Brain microvascular endothelial cell (primary cell): ENCODE measurements at regions not wholly inside any gene's neighbourhood (a gene's known extent, or its start where the extent isn't known, plus 50 kb on each side); places are given as distances from the start of the nearest gene placed in this dataset.

Source experiments
- DNase-seq: peaks from one replicate; pipeline ENCODE4 v3.0.0-alpha.2; 2020
- H3K27ac ChIP-seq: fragments of 250-450 bp; sonication (Bioruptor Pico); 2 replicates; pipeline ENCODE4 v1.5.1; 2020; ENCODE audit warnings: mild to moderate bottlenecking, moderate library complexity
- H3K27me3 ChIP-seq: fragments of 250-450 bp; sonication (Bioruptor Pico); replicated peaks from 2 replicates; pipeline ENCODE4 v1.5.1; 2020; ENCODE audit warnings: mild to moderate bottlenecking
- H3K36me3 ChIP-seq: fragments of 250-450 bp; sonication (Bioruptor Pico); replicated peaks from 2 replicates; pipeline ENCODE4 v1.5.1; 2020; ENCODE audit warnings: mild to moderate bottlenecking
- H3K4me3 ChIP-seq: 2 replicates; pipeline ENCODE4 v1.5.1; 2011; ENCODE audit warnings: low read depth, mild to moderate bottlenecking, control low read depth, low read length, moderate library complexity
- in situ Hi-C: cut with HindIII; loops from 2 replicates; pipeline ENCODE4 v1.10.0; 2017; ENCODE audit warnings: low sequenced_read_pairs, low pct_ligation_motif_present
- TF ChIP-seq, protein P1 (sequence below): IDR thresholded peaks from 2 replicates; pipeline ENCODE4 v1.5.1; 2011; ENCODE audit warnings: low read depth, mild to moderate bottlenecking, moderate library complexity, low read length, control low read depth, inconsistent platforms; ENCODE audit errors: missing control alignments

DNA sequence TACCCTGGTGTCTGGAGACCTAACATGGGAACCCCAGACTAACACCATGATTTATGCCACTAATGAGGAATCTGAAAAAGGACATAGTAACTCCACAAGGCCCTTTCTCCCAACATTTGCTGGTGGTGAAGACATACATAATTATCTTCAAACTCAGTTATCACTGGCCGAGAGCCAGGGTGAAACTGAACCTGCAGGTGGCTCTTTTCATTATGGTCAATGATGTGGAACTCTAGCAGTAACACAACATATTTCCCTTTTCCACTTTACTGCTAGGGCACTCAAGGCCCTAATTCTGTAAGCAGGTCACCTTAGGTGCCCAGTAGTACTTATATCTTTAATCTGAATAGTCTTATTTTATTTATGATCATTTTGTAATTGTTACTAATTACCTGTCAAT lies 326.4 kb upstream of the SATB1 start:
- TF ChIP-seq, protein P1, sequence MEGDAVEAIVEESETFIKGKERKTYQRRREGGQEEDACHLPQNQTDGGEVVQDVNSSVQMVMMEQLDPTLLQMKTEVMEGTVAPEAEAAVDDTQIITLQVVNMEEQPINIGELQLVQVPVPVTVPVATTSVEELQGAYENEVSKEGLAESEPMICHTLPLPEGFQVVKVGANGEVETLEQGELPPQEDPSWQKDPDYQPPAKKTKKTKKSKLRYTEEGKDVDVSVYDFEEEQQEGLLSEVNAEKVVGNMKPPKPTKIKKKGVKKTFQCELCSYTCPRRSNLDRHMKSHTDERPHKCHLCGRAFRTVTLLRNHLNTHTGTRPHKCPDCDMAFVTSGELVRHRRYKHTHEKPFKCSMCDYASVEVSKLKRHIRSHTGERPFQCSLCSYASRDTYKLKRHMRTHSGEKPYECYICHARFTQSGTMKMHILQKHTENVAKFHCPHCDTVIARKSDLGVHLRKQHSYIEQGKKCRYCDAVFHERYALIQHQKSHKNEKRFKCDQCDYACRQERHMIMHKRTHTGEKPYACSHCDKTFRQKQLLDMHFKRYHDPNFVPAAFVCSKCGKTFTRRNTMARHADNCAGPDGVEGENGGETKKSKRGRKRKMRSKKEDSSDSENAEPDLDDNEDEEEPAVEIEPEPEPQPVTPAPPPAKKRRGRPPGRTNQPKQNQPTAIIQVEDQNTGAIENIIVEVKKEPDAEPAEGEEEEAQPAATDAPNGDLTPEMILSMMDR = no peak
- Histone ChIP-seq H3K36me3 (no peaks in the 10 kb centered on the region), H3K4me3 (no peak overlapping the region), H3K27ac (no peak overlapping the region), H3K27me3 (no peaks in the 10 kb centered on the region)
- DNase-seq = no peak
- in situ Hi-C loops = no loop called here

DNA sequence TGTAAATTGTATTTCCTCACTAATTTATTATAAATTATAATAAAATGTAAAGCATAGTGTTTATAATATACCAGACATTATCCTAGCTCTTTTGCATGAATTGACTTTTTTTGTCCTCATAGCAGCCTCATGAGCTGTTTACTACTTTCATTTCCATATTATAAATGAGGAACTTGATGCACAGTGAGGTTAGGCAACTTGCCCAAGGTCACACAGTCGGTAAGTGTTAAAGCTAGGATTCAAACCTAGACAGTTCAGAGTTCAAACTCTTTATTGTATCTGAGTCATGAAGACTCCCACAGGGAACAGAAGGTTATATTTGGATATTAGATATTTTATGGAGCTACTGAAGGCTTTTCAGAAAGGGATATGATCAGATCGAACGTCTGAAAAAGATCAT lies 322.2 kb upstream of the SATB1 start:
- no peak for DNase-seq
- in situ Hi-C loops = no loop called here
- no peak overlapping the region for H3K27ac ChIP-seq

DNA sequence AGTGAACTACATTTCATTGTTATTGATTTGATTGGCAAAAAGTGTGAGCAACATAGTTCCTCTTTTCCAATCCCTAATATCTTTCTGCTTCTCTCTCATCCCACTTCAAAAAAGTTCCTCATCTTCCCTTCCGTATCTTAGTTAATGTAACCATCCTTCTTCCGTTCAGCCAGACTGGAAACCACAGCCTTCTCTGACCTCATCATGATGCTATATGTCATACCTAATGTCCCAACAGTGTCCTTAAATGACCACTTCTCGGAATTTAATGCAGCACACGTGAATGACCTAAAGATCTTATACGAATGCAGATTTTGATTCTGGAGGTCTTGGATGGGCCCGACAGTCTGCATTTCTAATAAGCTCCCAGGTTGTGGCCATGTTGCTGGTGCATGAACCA lies 320.3 kb upstream of the SATB1 start:
- H3K27me3 ChIP-seq = no peaks in the 10 kb centered on the region
- H3K27ac ChIP-seq = no peak overlapping the region
- TF ChIP-seq, protein P1 = no peak
- no peak for DNase-seq
- no peak overlapping the region for H3K4me3 ChIP-seq
- in situ Hi-C loops = no loop called here
- no peaks in the 10 kb centered on the region for H3K36me3 ChIP-seq

More for the DNA sequence above, 322.2 kb upstream of the SATB1 start:
- Histone ChIP-seq H3K4me3 (no peak overlapping the region), H3K27me3 (no peaks in the 10 kb centered on the region), H3K36me3 (no peaks in the 10 kb centered on the region)
- TF ChIP-seq, protein P1 = no peak

DNA sequence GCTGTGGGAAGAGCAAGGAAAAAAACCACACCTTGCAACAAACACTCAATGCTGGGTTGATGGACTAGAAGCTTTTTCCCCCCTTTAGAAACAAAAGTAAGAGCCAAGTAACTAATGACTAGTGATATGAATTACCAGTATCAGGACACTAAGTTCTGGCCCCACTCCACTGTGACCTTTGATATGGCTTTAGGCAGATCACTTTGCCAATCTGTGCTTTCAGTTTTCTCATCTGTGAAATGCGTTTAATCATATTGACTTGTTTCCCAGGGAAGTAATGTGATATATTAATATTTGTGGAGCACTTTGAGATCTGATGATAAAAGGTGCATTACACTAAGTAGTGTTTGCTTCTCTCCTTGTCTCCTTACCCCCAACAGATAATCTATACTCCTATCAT lies 319.3 kb upstream of the SATB1 start:
- in situ Hi-C loops = no loop called here
- no peak for DNase-seq
- Histone ChIP-seq H3K27ac (no peak overlapping the region), H3K4me3 (no peak overlapping the region), H3K27me3 (no peaks in the 10 kb centered on the region), H3K36me3 (no peaks in the 10 kb centered on the region)
- TF ChIP-seq, protein P1 = no peak

DNA sequence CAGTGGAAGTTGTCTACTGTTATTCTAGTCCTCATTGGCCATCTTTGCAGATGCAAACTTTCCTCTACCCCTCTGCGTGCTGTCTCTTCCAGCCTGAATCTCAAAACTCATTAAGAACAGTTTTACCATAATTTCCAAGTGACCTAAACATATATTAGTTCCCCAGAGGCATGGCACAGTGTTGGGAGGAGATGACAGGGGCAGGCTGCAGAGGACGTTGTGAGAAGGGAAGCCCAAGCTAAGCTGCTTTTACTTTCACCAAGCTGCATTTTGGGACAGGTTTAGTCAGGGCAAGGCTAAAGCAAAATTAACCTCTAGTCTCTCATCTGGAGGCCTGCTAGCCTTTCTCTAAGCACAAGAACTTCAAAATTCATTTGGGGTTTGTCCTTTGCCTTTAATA lies 318.6 kb upstream of the SATB1 start:
- H3K27ac ChIP-seq = no peak overlapping the region
- no peak for DNase-seq

More for the DNA sequence above, 318.6 kb upstream of the SATB1 start:
- TF ChIP-seq, protein P1 = no peak
- in situ Hi-C loops = no loop called here
- no peak overlapping the region for H3K4me3 ChIP-seq
- no peaks in the 10 kb centered on the region for H3K36me3 ChIP-seq
- H3K27me3 ChIP-seq = no peaks in the 10 kb centered on the region
